ENCODE measurements at regions not wholly inside any gene's neighbourhood (a gene's known extent, or its start where the extent isn't known, plus 50 kb on each side); places are given as distances from the start of the nearest gene placed in this dataset.

- dilution Hi-C loops (cut with HindIII; ENCODE audit: low sequenced_read_pairs, unreplicated experiment) = no loop called here
Observed at GRCh38 chr5:23655674-23656073, 148.3 kb downstream of the PRDM9 start.

More at GRCh38 chr5:23655674-23656073, 148.3 kb downstream of the PRDM9 start:
- no peak overlapping the region for H2AK5ac ChIP-seq (ENCODE audit: low read depth, low read length)
- H3K36me3 ChIP-seq (ENCODE audit: control insufficient read depth, insufficient read depth, low read length) = no peaks in the 10 kb centered on the region
- ChIA-PET POLR2A (ENCODE audit: unreplicated experiment) (no interaction called here), CTCF (no interaction called here)
- no peaks in the 10 kb centered on the region for H3K9me1 ChIP-seq (ENCODE audit: insufficient read depth, low read length)
- H2AFZ ChIP-seq (replicated peaks; ENCODE audit: low read length, poor library complexity) = no peak overlapping the region
- no peak overlapping the region for H3K9ac ChIP-seq (ENCODE audit: low read depth, low read length)
- H3K9me3 ChIP-seq (ENCODE audit: control insufficient read depth, insufficient read depth, low read length) = peaks cover 8% of the 10 kb centered on the region; the same call in 1 of the 2 replicates
- no peak overlapping the region for H2BK15ac ChIP-seq (ENCODE audit: low read depth, low read length)
- no peak overlapping the region for H4K8ac ChIP-seq (ENCODE audit: low read depth in 2 of 2, low read length in 2 of 2)
- H3K4me2 ChIP-seq (ENCODE audit: low read depth, low read length) = no peak overlapping the region
- H2BK5ac ChIP-seq (ENCODE audit: low read depth, low read length, poor library complexity, severe bottlenecking) = no peak overlapping the region
- H3K4ac ChIP-seq (ENCODE audit: low read depth, low read length) = no peak overlapping the region
- no peaks in the 10 kb centered on the region for H3K4me1 ChIP-seq (ENCODE audit: control insufficient read depth, insufficient read depth, low read length)
- H3K79me1 ChIP-seq (ENCODE audit: low read depth in 1 of 2, low read length in 2 of 2) = no peaks in the 10 kb centered on the region
- no peak overlapping the region for H2BK120ac ChIP-seq (ENCODE audit: low read depth, low read length)
- H4K20me1 ChIP-seq (ENCODE audit: insufficient read depth, low read length) = no peaks in the 10 kb centered on the region
- ATAC-seq (ENCODE audit: low read depth) (no peak), DNase-seq (no peak)
- no peak overlapping the region for H4K91ac ChIP-seq (ENCODE audit: insufficient read depth, low read depth, low read length)
- H3K14ac ChIP-seq (replicated peaks; ENCODE audit: low read depth, low read length) = no peak overlapping the region
- WGBS, 2 experiments (ENCODE audit: extremely low coverage in 2 of 2, insufficient read length in 1 of 2) = no CpG with 5 or more reads among the region's 2 CpGs
- no peak overlapping the region for H2AK9ac ChIP-seq (replicated peaks; ENCODE audit: low read depth, low read length, poor library complexity)
- no peak overlapping the region for H3K4me3 ChIP-seq (ENCODE audit: insufficient read depth, low read depth, low read length)
- no peak overlapping the region for H3K18ac ChIP-seq (ENCODE audit: low read depth, low read length)
- no peak overlapping the region for H3K27ac ChIP-seq (ENCODE audit: insufficient read depth, low read length)
- H3K27me3 ChIP-seq (ENCODE audit: control insufficient read depth, insufficient read depth, low read length) = no peaks in the 10 kb centered on the region
- in situ Hi-C loops (cut with MboI; ENCODE audit: low sequenced_read_pairs) = no loop called here
- no peak overlapping the region for H2BK20ac ChIP-seq (ENCODE audit: low read depth, low read length)
- H4K5ac ChIP-seq (ENCODE audit: low read depth, low read length) = no peak overlapping the region
- H3K56ac ChIP-seq (ENCODE audit: extremely low read depth, insufficient read depth, low read length) = no peak overlapping the region
- no TSS peak for BruUV-seq (replicated peaks)
- no peak for TF ChIP-seq RCOR1 (IDR thresholded peaks at IDR 0.05; ENCODE audit: insufficient replicate concordance, low read length)
- TF ChIP-seq, protein P1, sequence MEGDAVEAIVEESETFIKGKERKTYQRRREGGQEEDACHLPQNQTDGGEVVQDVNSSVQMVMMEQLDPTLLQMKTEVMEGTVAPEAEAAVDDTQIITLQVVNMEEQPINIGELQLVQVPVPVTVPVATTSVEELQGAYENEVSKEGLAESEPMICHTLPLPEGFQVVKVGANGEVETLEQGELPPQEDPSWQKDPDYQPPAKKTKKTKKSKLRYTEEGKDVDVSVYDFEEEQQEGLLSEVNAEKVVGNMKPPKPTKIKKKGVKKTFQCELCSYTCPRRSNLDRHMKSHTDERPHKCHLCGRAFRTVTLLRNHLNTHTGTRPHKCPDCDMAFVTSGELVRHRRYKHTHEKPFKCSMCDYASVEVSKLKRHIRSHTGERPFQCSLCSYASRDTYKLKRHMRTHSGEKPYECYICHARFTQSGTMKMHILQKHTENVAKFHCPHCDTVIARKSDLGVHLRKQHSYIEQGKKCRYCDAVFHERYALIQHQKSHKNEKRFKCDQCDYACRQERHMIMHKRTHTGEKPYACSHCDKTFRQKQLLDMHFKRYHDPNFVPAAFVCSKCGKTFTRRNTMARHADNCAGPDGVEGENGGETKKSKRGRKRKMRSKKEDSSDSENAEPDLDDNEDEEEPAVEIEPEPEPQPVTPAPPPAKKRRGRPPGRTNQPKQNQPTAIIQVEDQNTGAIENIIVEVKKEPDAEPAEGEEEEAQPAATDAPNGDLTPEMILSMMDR (conservative IDR thresholded peaks at IDR 0.05; ENCODE audit: low read depth, low read length) = no peak
- no peak for TF ChIP-seq USF2 (IDR thresholded peaks at IDR 0.05; ENCODE audit: low read depth, low read length)
- TF ChIP-seq, protein P2, sequence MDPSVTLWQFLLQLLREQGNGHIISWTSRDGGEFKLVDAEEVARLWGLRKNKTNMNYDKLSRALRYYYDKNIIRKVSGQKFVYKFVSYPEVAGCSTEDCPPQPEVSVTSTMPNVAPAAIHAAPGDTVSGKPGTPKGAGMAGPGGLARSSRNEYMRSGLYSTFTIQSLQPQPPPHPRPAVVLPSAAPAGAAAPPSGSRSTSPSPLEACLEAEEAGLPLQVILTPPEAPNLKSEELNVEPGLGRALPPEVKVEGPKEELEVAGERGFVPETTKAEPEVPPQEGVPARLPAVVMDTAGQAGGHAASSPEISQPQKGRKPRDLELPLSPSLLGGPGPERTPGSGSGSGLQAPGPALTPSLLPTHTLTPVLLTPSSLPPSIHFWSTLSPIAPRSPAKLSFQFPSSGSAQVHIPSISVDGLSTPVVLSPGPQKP (IDR thresholded peaks at IDR 0.05; ENCODE audit: borderline replicate concordance, low read depth, low read length) = no peak
- TF ChIP-seq CEBPB (IDR thresholded peaks at IDR 0.05; ENCODE audit: low read depth, low read length) = no peak
- TF ChIP-seq MAZ (IDR thresholded peaks at IDR 0.05; ENCODE audit: borderline replicate concordance, low read depth, low read length) = no peak
- no peak for TF ChIP-seq RAD21 (IDR thresholded peaks at IDR 0.05; ENCODE audit: low read length)
- no peak for TF ChIP-seq SMC3 (IDR thresholded peaks at IDR 0.05; ENCODE audit: low read depth, low read length)
- no peak for TF ChIP-seq CHD1 (IDR thresholded peaks at IDR 0.05; ENCODE audit: low read depth, low read length)
- no peak for TF ChIP-seq MAFK (IDR thresholded peaks at IDR 0.05; ENCODE audit: low read depth, low read length)
- TF ChIP-seq NFE2L2 (IDR thresholded peaks at IDR 0.05; ENCODE audit: low read depth, low read length) = no peak
- TF ChIP-seq RFX5 (IDR thresholded peaks at IDR 0.05; ENCODE audit: low read depth, low read length) = no peak
- TF ChIP-seq FOS (IDR thresholded peaks at IDR 0.05; ENCODE audit: low read depth, low read length) = no peak
- no peak for TF ChIP-seq POLR2A (IDR thresholded peaks at IDR 0.05; ENCODE audit: low read depth, low read length)
- TF ChIP-seq BHLHE40 (IDR thresholded peaks at IDR 0.05; ENCODE audit: low read depth, low read length) = no peak
- no peak overlapping the region for H3K23ac ChIP-seq (ENCODE audit: low read depth, low read length)
- intact Hi-C loops (cut with micrococcal nuclease) = no loop called here

Measured in IMR-90 (cell line).